Keratinocyte (primary cell): ENCODE measurements at regions not wholly inside any gene's neighbourhood (a gene's known extent, or its start where the extent isn't known, plus 50 kb on each side); places are given as distances from the start of the nearest gene placed in this dataset.
"Not testable (repeated sequence)": the region's sequence is repeated elsewhere in the genome, so short reads cannot be mapped to it uniquely, and the experiment has no call there.

Experiments
- DNase-seq: peaks from one replicate; pipeline ENCODE4 v3.0.0-alpha.2; 2011; ENCODE audit warnings: low read depth, missing footprints, low spot score
- FAIRE-seq: peaks from 2 replicates; lab custom pipeline; 2011; peaks lifted over from hg19 to GRCh38; lab: Jason Lieb, UNC
- H2AFZ ChIP-seq: 2 replicates; pipeline ENCODE4 v1.6.0; 2012; ENCODE audit warnings: low read length, control low read depth, inconsistent platforms; ENCODE audit not compliant: control insufficient read depth
- H3K27ac ChIP-seq: 2 replicates; pipeline ENCODE4 v1.5.1; 2011; ENCODE audit warnings: low read length; ENCODE audit not compliant: control insufficient read depth, insufficient read depth
- H3K27me3 ChIP-seq: 3 replicates; pipeline ENCODE4 v1.6.0; 2011; ENCODE audit warnings: low read length; ENCODE audit not compliant: control insufficient read depth, insufficient read depth; ENCODE audit errors: extremely low read depth
- H3K36me3 ChIP-seq, 2 experiments: 2 replicates in 1 of 2; 3 replicates in 1 of 2; pipeline ENCODE4 v1.5.1; 2011; ENCODE audit warnings: low read length in 2 of 2, mild to moderate bottlenecking in 1 of 2; ENCODE audit not compliant: control insufficient read depth in 2 of 2, insufficient read depth in 2 of 2; ENCODE audit errors: extremely low read depth in 1 of 2
- H3K4me1 ChIP-seq: 3 replicates; pipeline ENCODE4 v1.5.1; 2011; ENCODE audit warnings: low read length; ENCODE audit not compliant: control insufficient read depth, insufficient read depth; ENCODE audit errors: extremely low read depth
- H3K4me2 ChIP-seq: 3 replicates; pipeline ENCODE4 v1.6.0; 2011; ENCODE audit warnings: low read depth, low read length; ENCODE audit not compliant: control insufficient read depth, insufficient read depth; ENCODE audit errors: extremely low read depth
- H3K4me3 ChIP-seq, 3 experiments: fragments of 200-600 bp in 1 of 3; sonication (generic) in 1 of 3; 2 replicates in 2 of 3; 3 replicates in 1 of 3; pipeline ENCODE4 v1.5.1; 2011 to 2016; ENCODE audit warnings: low read length in 3 of 3, mild to moderate bottlenecking in 3 of 3, control low read depth in 2 of 3, inconsistent platforms in 1 of 3, low read depth in 1 of 3, mixed read lengths in 1 of 3, mixed run types in 1 of 3, moderate library complexity in 1 of 3; ENCODE audit not compliant: control insufficient read depth in 2 of 3, insufficient read depth in 2 of 3; ENCODE audit errors: extremely low read depth in 1 of 3
- H3K79me2 ChIP-seq: 2 replicates; pipeline ENCODE4 v1.6.0; 2012; ENCODE audit warnings: low read length; ENCODE audit not compliant: control insufficient read depth, insufficient read depth
- H3K9ac ChIP-seq: 3 replicates; pipeline ENCODE4 v1.6.0; 2011; ENCODE audit warnings: low read length; ENCODE audit not compliant: control insufficient read depth, insufficient read depth; ENCODE audit errors: extremely low read depth
- H3K9me1 ChIP-seq: 3 replicates; pipeline ENCODE4 v1.6.0; 2011; ENCODE audit warnings: low read length; ENCODE audit not compliant: control insufficient read depth, insufficient read depth; ENCODE audit errors: extremely low read depth
- H3K9me3 ChIP-seq: 2 replicates; pipeline ENCODE4 v1.5.1; 2012; ENCODE audit warnings: low read depth, low read length; ENCODE audit not compliant: control insufficient read depth
- H4K20me1 ChIP-seq: 3 replicates; pipeline ENCODE4 v1.6.0; 2011; ENCODE audit warnings: low read length; ENCODE audit not compliant: control insufficient read depth, insufficient read depth; ENCODE audit errors: extremely low read depth
- EZH2 ChIP-seq: IDR thresholded peaks from one replicate; pipeline ENCODE4 v1.6.1; 2012; ENCODE audit warnings: inconsistent platforms, mild to moderate bottlenecking, low read length, moderate library complexity
- dilution Hi-C: fragments of 300-500 bp; cut with MboI; formaldehyde crosslinking; loops from one replicate; pipeline ENCODE4 v1.7.0; 2020; ENCODE audit warnings: low sequenced_read_pairs; ENCODE audit not compliant: extremely low pct_ligation_motif_present
- TF ChIP-seq, protein P1 (sequence below), 3 experiments: IDR thresholded peaks in 1 of 3; conservative IDR thresholded peaks in 1 of 3; optimal IDR thresholded peaks in 1 of 3; 2 replicates in 2 of 3; 3 replicates in 1 of 3; pipeline versions ENCODE3 to v1.5.1; 2011; ENCODE audit warnings: low read length in 3 of 3, mild to moderate bottlenecking in 3 of 3, moderate library complexity in 2 of 3, control low read depth in 1 of 3, inconsistent platforms in 1 of 3; ENCODE audit not compliant: insufficient read depth in 2 of 3; ENCODE audit errors: extremely low read depth in 1 of 3

DNA sequence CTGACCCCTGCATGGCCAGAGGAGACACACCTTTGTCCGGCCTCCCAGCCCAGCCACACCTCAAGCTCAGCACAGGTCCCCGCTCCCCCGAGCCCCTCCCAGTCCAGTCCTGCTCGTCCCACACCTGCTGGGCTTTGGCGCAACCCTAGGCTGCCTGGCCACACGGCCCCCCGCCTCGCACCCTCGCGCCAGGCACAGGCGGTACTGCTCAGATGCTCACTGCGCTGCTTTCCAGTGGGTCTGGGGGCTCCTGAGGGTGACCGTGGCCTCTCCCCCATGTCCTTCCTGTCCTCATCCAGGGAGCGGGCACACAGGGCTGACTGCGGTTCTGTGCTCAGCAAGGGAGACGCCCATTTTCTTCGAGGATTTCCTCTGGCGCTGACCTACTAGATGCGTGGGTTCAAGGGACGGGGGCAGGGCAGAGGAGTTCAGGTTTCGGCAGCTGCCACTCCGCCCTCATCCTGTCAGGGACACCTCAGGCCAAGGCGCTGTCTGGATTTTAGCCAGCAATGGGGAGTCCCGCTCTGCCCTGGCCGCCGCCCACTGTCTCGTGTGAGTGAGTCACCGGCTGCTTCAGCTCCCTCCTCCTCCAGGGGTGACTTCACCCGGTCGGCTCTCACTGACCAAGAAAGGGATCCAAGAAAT lies 118.0 kb upstream of the ZNF469 start:
- Histone ChIP-seq H3K36me3 (no peaks in the 10 kb centered on the region), H4K20me1 (no peaks in the 10 kb centered on the region), H3K27ac (peak overlapping the region; percentile 20), H3K4me3 (peak overlapping the region in 2 of 3 experiments; percentile 10 to 38), H3K9me3 (no peaks in the 10 kb centered on the region), H3K9me1 (no peaks in the 10 kb centered on the region), H3K9ac (peak overlapping the region; percentile 52), H3K4me1 (peaks cover 12% of the 10 kb centered on the region), H3K79me2 (no peaks in the 10 kb centered on the region), H2AFZ (peak overlapping the region; percentile 26), H3K27me3 (peaks cover 26% of the 10 kb centered on the region), H3K4me2 (peak overlapping the region; percentile 56)
- DNase-seq, result peak; percentile 79
- FAIRE-seq, result peak; percentile 93
- dilution Hi-C loops, result no loop called here
- TF ChIP-seq, protein P1, sequence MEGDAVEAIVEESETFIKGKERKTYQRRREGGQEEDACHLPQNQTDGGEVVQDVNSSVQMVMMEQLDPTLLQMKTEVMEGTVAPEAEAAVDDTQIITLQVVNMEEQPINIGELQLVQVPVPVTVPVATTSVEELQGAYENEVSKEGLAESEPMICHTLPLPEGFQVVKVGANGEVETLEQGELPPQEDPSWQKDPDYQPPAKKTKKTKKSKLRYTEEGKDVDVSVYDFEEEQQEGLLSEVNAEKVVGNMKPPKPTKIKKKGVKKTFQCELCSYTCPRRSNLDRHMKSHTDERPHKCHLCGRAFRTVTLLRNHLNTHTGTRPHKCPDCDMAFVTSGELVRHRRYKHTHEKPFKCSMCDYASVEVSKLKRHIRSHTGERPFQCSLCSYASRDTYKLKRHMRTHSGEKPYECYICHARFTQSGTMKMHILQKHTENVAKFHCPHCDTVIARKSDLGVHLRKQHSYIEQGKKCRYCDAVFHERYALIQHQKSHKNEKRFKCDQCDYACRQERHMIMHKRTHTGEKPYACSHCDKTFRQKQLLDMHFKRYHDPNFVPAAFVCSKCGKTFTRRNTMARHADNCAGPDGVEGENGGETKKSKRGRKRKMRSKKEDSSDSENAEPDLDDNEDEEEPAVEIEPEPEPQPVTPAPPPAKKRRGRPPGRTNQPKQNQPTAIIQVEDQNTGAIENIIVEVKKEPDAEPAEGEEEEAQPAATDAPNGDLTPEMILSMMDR (optimal IDR thresholded peaks at IDR 0.05 in 1 of 3, IDR thresholded peaks at IDR 0.05 in 1 of 3, conservative IDR thresholded peaks at IDR 0.05 in 1 of 3; ENCODE audit: extremely low read depth in 1 of 3, insufficient read depth in 2 of 3, low read length in 3 of 3), result no peak
- TF ChIP-seq EZH2, result no peak

DNA sequence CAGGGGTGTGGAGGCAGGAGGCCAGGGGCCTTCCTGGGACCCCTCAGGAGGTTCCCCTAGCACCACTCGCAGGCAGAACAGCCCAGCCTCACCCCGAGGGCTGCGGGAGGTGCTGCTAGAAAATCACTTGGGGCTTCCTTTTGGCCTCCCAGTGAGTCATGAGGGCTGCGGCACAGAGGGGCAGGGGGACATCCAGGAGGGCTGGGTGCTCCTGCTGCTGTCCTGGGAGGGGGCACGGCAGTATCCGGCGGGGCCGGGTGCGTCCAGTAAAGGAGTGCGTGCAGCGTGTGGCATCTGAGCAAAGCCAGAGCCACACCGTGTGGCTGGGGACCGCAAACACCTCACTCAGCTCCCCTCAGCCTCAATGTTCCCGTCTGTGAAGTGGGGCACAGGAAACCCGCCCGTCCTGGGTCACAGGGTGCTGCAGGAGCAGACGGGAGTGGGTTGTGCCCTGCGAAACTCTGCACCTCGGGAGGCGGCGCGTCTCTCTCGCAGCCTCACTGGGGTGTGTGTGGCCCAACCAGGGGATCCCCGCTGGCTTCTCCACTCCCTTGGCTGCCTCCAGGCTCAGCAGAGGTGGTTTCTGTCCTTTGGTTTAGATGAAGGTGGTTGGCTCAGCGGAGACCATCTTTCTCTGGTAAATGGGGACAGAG lies 117.3 kb upstream of the ZNF469 start:
- H2AFZ ChIP-seq, H3K9me1 ChIP-seq, DNase-seq, H4K20me1 ChIP-seq, H3K79me2 ChIP-seq, H3K4me3 ChIP-seq, FAIRE-seq, dilution Hi-C loops, H3K36me3 ChIP-seq, H3K9me3 ChIP-seq: not testable (repeated sequence)
- H3K9ac ChIP-seq, result peak overlapping the region; percentile 37
- peak overlapping the region; percentile 22 for H3K4me2 ChIP-seq
- H3K27ac ChIP-seq, result peak overlapping the region; percentile 14
- H3K4me1 ChIP-seq, result peaks cover 12% of the 10 kb centered on the region
- peaks cover 23% of the 10 kb centered on the region for H3K27me3 ChIP-seq

DNA sequence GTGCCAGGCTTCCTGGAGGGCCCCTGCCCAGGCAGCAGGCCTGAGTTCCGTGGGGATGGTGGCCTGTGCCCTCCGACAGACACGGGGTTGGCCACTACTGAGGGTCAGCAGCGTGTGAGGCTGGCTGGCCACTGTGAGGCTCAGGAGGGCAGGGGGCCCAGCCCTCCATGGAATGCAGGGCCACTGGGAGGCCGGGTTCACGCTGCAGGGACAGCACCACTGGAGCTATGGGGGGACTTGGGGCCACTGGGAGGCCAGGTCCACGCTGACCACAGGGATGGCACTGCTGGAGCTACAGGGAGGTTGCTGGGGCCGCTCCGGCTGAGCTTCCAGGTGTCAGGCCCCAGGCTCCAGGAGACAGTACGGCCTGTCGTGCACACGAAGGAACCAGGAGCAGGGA lies 116.7 kb upstream of the ZNF469 start:
- FAIRE-seq, H3K9me3 ChIP-seq, H3K9ac ChIP-seq, H3K4me3 ChIP-seq, H3K9me1 ChIP-seq, H3K4me2 ChIP-seq, H3K79me2 ChIP-seq, H3K36me3 ChIP-seq, H3K27ac ChIP-seq, H2AFZ ChIP-seq, dilution Hi-C loops, H4K20me1 ChIP-seq, DNase-seq: not testable (repeated sequence)
- Histone ChIP-seq H3K4me1 (peaks cover 12% of the 10 kb centered on the region), H3K27me3 (peaks cover 23% of the 10 kb centered on the region)

DNA sequence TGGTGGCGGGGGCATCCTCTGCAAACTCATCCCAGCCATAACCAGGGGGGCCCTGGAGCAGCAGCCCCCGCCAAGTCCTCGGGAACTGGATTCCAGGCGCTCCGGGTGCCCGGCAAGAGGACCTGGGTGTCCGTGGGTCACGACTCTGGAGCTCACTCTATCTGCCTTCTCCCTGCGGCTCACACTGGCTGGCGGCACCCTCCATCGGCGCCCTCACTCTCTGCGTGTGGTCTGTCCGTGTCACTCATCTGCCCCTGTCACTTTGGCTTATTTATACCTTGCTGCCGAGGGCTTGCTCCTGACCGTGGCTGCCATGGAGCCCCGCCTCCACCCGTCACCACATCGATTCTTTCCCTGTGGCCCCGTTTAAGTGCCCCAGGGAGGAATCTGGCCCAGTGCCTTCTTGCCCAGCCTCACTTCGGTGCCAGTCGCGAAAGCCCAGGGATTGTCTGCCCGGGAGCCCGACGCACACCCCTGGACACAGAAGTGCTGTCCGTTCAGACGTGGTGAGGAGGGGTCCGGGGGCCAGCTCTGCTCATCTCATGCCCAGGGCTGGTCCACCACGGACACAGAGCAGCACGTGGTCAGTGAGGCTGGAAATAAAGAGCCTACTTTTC lies 115.7 kb upstream of the ZNF469 start:
- H3K4me2 ChIP-seq, H3K9ac ChIP-seq, DNase-seq, dilution Hi-C loops, H3K9me3 ChIP-seq, H3K27ac ChIP-seq, H3K9me1 ChIP-seq, H3K36me3 ChIP-seq, FAIRE-seq, H3K4me3 ChIP-seq, H3K79me2 ChIP-seq, H2AFZ ChIP-seq, H4K20me1 ChIP-seq: not testable (repeated sequence)
- H3K27me3 ChIP-seq, result peaks cover 23% of the 10 kb centered on the region
- peaks cover 12% of the 10 kb centered on the region for H3K4me1 ChIP-seq
